NCI-H1930 (cell line): ENCODE measurements at regions not wholly inside any gene's neighbourhood (a gene's known extent, or its start where the extent isn't known, plus 50 kb on each side); places are given as distances from the start of the nearest gene placed in this dataset.

Experiments
- DNase-seq, 2 experiments: peaks; one replicate each; lab custom pipeline; 2025; lab: John Stamatoyannopoulos, UW

DNA sequence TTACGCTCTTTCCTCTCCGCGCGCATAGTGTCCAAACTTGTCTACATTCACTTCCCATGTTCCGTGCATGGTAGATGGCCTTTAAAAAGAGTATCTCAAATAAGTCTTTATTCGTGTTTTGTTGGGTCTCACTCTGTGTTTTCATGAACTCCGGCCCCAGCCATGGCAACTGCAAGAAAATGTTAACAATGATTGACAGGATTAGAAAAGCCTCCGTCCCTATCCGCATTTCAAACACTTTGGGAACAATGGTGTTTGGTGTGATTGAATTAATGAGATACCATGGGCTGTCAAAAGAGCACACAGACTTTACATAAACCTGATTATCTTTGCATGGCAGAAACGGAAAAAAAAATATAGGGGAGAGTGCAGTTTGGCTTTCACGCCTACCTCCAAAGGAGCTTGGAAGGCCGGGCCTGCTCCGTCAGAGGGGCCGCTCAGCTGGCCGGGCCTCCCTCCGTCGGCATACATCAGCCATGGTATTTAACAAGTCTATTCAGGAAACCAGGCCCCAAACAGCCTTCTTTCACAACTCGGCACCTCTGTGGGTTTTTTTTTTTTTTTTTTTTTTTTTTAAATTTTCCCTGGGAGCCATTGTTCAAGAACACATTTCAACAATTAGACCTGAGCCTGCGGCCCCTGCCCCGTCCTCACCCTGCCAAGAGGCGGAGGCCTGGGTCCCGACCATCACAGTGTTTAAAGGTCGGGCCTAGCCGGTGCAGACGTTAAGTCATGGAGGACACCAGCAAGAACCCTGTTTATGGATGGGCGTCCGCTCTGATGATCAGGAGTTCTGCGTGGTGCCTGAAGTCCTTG is 323.8 kb upstream of the IRX4 start:
- DNase-seq = no peak

DNA sequence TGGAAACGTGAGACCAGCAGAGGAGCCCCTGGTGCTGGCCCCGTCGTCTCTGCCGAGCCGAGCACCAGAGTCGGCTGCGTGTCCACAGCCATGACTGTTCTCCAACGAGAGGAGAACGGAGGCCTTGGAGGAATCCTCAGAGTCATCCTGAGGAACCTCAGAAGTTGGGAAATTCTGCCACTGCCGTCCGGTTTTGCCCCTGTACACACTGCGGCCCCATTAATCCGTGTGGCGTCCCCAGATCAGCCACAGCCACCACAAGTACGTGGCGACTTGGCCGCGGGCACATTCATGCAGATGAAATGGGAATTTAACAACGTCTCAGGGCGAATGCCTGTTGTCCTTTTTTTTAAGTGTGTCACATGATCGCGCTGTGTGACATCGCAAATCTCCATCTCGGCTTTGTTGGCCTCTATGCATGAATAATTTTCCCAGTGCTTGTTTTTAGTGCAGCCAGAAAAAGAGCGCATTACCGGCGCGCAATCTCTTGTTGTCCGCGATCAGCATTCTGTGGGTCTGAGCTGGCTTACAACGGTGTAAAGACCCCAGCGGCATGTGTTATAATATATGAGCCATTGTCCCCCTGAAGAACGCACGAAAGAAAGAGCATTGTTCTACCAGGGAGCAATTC is 323.0 kb upstream of the IRX4 start:
- no peak for DNase-seq

DNA sequence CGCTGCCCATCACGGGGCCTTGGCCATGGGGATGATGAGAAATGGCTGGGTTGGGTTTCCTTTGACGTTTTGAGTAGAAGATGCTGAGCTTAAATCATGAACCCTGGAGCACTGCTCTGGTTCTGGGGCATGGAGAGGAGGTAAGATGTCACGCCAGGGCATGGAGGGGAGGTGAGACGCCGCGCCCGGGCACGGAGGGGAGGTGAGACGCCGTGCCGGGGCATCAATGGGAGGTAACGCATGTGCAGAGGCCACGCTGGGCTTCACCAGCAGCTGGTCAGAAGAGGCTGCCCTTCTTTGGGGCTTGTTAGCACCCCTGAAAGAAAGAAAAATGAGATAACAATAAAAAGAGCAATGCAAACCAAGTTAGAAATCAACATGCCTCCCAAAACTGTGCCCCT is 322.5 kb upstream of the IRX4 start:
- no peak for DNase-seq

DNA sequence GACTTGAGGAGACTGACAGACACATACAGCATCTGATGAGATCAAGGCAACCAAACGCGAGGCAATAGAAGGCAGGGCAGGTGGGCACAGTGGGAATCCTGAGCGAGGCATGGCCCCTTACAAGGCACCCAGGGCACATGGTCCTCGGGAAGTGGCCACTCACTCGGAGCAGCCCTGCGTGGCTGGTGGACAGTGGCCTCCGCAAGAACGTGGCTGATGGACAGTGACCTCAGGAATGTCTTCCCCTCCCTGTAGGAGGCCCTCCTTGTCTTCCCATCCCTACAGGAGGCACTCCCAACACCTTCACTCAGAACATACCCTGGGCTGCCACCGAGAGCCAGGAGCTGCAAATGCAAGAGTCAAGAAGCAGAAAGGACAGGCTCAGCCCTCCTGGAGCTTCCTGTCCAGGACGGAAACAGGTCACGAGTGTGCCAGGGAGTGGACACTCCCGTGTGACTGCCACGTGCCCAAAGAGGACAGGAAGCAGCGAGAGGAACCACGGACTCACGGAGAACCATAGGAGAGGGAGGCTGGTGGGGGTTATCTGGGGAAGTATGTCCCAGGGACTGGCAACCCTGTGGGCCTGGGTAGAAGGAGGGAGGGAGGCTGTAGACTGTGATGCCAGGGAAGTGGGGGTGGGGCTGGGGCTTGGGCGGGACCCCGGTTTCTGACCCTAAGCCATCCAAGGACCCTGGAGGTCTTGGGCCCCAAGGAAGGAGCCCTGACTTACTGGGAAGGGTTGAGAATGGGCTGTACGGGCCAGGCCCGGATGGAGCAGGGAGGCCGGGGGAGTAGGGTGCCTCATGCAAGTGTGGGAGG is 321.9 kb upstream of the IRX4 start:
- DNase-seq = no peak

DNA sequence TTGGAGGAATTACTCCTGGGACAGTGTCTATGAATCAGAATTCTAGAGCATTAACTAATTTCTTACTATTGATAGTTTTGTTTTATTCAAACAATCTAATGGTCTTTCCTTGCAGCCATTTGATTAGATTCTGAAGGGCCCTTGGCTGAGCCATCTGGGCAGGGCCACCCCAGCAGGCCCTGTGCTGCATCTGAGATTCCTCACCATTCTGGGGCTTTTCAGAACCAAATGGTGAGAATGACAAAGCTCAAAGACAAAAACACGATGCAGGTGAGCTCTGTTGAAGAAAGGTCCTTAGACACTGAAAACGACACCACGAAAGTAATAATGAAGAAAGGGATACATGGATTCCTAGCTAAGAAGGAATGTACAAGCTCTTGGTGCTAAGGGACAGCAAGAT is 321.0 kb upstream of the IRX4 start:
- DNase-seq = no peak

DNA sequence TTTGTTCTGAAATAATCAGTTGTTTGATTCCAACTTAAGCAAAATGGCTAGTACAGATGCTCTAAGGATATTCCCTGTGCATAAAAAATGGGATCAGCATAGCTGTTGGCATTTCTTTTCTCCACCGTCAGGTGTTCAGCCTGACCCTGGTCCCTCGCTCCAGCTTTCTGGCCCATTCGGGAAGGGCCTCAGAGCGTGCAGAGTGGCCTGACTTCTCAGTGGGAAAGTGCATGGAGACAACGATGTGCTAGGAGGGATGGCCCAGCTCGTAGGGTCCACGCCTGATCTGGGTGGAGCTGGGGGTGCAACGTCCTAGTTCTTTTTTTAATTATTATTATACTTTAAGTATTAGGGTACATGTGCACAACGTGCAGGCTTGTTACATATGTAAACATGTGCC is 319.1 kb upstream of the IRX4 start:
- no peak for DNase-seq

DNA sequence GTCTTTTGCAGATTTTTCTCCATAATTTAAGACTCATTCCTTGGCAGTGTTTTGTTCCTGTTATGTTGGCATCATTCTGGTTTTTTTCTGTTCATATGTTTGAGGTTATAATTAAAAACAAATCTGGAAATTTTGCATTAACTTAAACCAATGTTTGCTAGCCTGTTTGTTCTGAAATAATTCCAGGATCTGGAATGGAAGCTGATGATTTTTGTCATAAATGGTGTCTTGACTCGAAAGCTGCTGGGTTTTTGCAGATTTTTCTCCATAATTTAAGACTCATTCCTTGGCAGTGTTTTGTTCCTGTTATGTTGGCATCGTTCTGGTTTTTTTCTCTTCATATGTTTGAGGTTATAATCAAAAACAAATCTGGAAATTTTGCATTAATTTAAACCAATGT is 318.7 kb upstream of the IRX4 start:
- no peak for DNase-seq

DNA sequence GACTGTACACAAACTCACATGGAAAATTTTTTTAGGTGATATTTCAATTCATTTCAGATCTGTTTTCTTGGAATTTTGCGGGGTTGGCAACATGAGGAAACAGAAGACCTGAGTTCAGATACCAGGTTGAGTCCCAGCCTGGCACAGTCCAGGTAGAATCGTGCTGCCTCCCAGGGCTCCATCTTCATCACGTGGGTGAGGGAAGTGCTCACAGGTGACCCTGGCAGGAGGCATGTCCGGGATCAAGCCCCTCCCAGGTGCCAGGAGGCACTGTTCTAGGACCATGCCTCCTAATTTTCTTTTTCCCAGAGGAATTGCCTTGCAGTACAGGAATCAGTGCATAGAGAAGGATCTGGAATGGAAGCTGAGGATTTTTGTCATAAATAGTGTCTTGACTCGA is 318.3 kb upstream of the IRX4 start:
- no peak for DNase-seq

- DNase-seq = no peak
Measured at GRCh38 chr5:2200261-2200950, 317.7 kb upstream of the IRX4 start.

- DNase-seq = no peak
Measured at GRCh38 chr5:2199697-2200096, 317.0 kb upstream of the IRX4 start.

DNA sequence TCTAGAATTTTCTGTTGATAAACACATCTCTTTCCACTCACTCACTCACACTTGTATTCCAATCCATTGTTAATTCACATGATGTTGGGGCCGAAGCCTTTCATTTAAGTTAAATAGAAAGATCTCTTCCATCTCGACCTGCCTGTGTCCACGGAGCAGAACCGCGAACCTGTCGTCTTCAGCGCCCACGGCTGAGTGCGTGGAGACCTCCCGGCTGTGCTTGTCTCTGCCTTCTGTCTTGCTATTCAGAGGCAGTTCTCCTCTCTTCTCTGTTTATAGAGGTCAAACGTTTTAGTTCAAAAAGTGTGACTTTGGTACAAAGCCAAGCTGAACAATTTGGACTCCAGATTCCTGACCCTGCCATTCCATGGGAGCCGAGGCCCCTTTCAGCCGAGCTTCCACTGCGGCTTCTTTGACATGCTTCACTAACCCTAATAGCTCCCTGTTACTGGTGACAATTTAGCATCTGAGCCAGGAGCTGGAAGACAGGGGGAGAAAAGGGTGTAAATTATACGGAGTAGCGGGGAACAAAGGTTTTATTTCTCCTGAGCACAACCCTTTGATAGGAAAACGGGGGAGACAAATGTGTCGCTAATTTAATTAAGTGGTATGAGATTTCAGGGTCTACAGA is 314.4 kb upstream of the IRX4 start:
- no peak for DNase-seq

DNA sequence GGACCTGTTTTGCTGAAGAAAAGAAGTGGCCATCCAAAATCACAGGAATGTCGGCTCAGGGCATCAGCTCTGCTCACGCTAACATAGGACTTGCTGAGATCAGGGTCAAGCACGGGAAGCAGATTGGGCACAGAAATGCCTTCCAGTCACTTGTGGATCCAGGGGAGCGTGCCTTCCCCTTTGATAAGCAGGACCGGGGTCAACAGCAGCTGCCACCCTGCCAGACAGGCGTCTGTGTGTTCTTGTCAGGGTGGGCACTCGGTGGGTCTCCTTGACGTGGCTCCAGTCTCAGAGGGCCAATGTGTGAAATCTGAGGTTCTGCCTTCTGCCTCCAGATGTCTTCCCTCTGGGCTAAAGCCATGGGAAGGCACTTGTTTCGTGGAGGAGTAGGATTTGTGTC is 313.7 kb upstream of the IRX4 start:
- DNase-seq = no peak

GRCh38 chr5:2194949-2195348 is 312.2 kb upstream of the IRX4 start:
- no peak for DNase-seq

DNA sequence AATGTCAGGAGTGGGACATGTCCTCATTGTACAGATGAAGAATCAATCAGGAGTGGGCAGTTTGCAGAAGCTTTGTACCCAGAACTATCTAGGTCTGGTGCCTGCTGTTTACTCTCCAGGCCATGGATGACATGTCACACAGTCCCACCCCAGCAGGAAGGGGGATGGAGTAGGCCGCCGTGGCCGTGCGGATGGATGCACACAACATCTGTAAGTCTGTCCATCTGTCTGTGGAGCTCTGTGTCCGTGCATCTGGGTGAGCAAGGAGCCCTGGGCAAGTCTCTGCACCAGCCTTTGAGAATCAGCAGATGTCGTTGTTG is 311.5 kb upstream of the IRX4 start:
- DNase-seq = no peak

DNA sequence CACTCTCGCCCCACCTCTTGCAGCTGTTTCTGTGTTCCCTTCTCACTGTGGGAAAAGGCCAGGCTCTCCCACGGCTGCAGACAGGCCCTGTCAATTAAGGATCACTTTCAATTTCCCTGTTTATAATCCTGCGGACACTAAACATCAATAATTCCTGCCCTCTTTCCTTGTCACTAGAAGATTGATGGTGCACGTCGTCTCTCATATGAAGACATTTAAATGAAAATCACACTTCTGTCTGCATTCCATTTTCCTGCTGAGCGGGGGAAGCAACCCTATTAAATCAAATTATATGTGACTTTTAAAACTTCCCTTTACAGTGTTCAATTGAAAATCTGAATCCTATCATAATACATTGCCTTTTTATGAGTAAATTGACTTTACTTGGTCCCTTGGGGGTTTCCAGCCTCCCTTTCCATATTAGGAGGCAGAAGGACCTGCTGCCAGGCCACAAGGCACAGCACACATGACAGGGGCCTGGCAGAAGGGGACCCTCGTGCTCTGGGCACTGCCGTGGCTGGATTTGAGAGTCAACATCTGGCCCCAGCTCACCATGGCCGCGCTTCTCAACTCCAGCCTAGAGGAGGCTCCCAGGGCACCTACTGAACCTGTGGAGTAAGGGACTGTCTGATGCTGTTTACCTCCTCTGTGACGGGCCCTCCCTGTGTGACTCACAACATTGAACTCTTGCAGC is 311.0 kb upstream of the IRX4 start:
- no peak for DNase-seq

DNA sequence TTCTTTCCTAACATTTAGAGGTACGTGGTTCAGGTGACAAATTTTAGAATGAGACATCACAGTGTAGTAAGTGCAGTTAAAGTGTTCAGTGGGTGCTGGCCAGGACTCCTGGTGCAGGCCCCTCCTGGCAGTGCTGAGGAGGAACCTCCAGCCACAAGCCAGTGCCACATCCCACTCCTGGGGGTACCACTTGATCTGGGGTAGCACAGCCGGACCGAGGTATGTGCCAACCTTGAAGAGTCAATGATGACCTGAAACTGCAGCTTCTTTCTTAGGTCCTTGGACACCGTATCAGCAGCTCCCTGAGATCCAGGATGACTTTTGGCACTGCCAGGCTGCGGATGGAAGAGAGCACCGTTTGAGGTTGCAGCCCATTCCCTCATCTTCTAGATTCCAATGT is 310.4 kb upstream of the IRX4 start:
- no peak for DNase-seq

GRCh38 chr5:2192496-2192895 is 309.8 kb upstream of the IRX4 start:
- DNase-seq = no peak

DNA sequence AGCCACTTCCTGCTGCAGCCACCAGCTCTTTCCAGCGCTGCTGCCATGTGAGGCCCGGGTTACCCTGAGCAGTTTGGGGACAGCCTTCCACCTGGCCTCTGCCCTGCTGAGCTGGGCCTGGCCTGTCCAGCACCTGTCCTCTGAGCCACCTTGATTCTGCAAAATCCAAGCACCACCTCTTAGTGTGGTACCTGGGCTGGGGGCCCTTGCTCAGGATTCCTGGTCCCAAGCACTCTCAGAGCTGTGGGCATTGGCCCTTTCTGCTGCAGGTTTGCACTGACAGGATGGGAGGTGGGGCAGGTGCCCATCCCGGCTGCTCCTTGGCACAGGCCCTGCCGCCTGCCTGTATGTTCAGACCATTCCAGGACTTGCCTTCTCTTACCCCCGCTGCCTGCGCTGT is 309.2 kb upstream of the IRX4 start:
- no peak for DNase-seq

DNA sequence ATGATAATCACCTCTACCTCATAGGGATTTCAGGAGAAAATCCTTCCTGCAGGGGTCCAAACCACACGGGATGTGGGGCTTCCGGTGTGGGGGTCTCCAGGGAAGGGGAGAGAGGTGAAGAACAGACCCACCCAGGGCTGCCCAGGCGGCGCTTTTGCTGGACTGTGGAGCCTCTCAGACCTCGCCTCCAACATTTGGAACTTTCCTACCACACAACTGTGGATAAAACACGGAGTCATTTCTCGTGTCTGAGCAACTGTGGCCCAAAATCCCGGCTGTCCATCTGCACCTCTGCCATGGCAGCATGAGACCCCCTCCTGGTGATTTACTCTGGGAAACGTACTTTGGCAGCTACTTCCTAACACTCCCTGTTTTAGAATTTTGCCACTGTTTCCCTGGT is 307.8 kb upstream of the IRX4 start:
- no peak for DNase-seq

- no peak for DNase-seq
Measured at GRCh38 chr5:2188661-2189060, 305.9 kb upstream of the IRX4 start.

DNA sequence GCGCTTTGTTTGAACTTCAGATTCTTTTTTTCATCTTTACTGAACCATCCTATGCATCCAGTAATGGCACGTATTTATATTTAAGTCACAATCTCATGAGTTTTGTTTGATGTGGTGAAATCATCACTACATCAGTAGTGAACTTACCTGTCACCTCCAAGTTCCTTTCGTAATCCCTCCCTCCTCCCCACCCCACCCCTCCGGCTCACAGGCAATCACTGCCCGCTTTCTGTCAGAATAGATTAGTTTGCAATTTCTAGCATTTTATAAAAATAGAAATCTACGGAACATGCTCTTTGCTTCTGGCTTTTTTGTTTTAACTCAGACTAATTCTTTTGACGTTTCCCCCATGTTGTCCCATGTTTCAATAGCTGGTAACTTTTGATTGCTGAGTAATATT is 305.4 kb upstream of the IRX4 start:
- DNase-seq = no peak

DNA sequence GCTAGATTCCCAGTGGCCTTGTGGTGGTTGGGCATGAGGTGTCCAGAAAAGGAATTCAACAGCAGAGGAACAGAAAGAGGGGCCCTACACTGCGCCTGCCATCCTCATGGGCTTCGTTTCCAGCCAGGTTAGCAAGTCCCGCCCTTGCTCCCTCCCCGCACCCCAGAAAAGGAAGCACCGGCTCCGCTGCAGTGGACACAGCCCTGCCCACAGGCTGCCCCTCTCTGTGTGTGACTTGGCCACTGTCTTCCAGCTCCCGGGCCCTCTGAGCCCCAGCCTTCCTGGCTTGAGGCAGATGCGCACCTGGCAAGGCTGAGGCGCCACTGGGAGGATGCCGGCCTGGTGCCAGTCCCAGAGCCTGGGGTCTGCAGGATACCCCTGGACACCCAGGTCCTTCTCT is 305.0 kb upstream of the IRX4 start:
- no peak for DNase-seq
